NT2/D1 (cell line): ENCODE measurements at regions not wholly inside any gene's neighbourhood (a gene's known extent, or its start where the extent isn't known, plus 50 kb on each side); places are given as distances from the start of the nearest gene placed in this dataset.

Experiments used
- SUZ12 ChIP-seq: IDR thresholded peaks from 2 replicates; pipeline ENCODE4 v1.6.1; 2011; ENCODE audit not compliant: insufficient read length, insufficient read depth; ENCODE audit errors: extremely low read depth
- YY1 ChIP-seq: IDR thresholded peaks from 2 replicates; pipeline ENCODE4 v1.6.1; 2011; ENCODE audit not compliant: insufficient read length, insufficient read depth
- ZNF274 ChIP-seq: IDR thresholded peaks from 2 replicates; pipeline ENCODE4 v1.6.1; 2011; ENCODE audit warnings: mild to moderate bottlenecking, low read depth, low read length

DNA sequence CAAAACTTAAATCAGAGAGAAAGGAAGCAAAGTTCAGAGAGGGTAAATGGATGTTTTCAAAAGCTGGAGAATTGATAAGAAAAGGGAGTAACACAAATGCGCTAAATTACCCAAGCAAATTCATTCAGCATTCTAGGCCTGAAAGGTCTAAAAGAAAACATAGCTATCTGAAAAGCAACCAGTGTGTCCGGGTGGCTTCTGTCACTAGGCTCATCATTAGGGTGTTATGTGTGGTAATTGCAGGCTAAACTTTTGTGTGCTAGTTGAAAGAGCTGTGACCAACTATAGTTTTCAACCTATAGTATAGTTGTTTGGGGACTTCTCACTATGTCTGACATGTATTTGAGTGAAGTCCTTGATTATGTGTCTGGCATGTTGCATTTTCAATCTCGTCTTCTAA lies 839.6 kb upstream of the ZEB2 start:
- TF ChIP-seq SUZ12 (no peak), YY1 (no peak), ZNF274 (no peak)
